ENCODE measurements at regions not wholly inside any gene's neighbourhood (a gene's known extent, or its start where the extent isn't known, plus 50 kb on each side); places are given as distances from the start of the nearest gene placed in this dataset.

DNA sequence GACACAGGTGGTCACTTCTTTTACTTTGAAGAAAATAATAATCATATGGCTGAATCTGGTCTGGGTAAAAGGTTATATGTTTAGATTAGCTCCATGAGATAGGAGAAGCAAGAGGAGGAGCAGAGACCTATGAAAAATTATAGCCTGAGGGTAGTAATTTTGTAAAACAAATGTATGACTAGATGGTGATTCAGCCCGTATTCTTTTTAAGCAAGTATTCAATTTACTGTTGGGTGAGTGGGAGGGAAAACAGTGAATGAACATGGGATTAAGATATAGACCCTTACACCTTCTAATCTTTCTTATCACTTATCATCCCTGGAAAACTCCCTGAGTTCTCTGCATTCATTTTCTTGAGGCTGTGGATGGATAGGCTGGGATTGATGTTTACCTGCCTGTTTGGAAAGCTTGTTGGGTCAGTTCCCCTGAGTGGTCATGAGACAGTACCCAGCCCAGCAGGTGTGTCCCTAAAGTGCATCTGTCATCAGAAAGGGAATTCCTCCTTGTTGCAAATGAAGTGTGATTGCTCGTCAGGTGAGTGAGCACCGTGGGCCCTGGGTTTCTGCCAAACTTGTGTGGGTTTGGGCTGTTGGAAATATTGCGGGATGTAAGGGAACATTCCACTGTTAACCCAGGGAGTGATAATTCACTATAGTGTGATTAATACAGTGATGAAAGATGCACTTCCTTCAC is 101.2 kb upstream of the GDNF start:
- CTCF ChIA-PET: no interaction called here
- DNase-seq (ENCODE audit: low spot score): no peak
- TF ChIP-seq, protein P1, sequence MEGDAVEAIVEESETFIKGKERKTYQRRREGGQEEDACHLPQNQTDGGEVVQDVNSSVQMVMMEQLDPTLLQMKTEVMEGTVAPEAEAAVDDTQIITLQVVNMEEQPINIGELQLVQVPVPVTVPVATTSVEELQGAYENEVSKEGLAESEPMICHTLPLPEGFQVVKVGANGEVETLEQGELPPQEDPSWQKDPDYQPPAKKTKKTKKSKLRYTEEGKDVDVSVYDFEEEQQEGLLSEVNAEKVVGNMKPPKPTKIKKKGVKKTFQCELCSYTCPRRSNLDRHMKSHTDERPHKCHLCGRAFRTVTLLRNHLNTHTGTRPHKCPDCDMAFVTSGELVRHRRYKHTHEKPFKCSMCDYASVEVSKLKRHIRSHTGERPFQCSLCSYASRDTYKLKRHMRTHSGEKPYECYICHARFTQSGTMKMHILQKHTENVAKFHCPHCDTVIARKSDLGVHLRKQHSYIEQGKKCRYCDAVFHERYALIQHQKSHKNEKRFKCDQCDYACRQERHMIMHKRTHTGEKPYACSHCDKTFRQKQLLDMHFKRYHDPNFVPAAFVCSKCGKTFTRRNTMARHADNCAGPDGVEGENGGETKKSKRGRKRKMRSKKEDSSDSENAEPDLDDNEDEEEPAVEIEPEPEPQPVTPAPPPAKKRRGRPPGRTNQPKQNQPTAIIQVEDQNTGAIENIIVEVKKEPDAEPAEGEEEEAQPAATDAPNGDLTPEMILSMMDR (conservative IDR thresholded peaks at IDR 0.05; ENCODE audit: low read depth, low read length): no peak
- TF ChIP-seq EZH2 (IDR thresholded peaks at IDR 0.05; ENCODE audit: borderline replicate concordance, low read depth, low read length, poor library complexity, severe bottlenecking): no peak
- Histone ChIP-seq H3K27ac (ENCODE audit: low read depth, low read length, poor library complexity, severe bottlenecking) (no peak overlapping the region), H3K4me3 (ENCODE audit: low read depth, low read length, poor library complexity, severe bottlenecking) (no peak overlapping the region), H3K27me3 (replicated peaks; ENCODE audit: insufficient read depth, low read depth, low read length, poor library complexity) (no peaks in the 10 kb centered on the region), H3K9me3 (ENCODE audit: low read depth, low read length, poor library complexity, severe bottlenecking) (no peaks in the 10 kb centered on the region), H3K36me3 (ENCODE audit: insufficient read depth, low read length, poor library complexity, severe bottlenecking) (no peaks in the 10 kb centered on the region), H3K4me1 (ENCODE audit: insufficient read depth, low read length, poor library complexity, severe bottlenecking) (no peaks in the 10 kb centered on the region)
- intact Hi-C loops (cut with micrococcal nuclease; ENCODE audit: unreplicated experiment): no loop called here
- POLR2A ChIA-PET (ENCODE audit: low non-redundant PET): no interaction called here
- BruUV-seq (replicated peaks): no TSS peak

DNA sequence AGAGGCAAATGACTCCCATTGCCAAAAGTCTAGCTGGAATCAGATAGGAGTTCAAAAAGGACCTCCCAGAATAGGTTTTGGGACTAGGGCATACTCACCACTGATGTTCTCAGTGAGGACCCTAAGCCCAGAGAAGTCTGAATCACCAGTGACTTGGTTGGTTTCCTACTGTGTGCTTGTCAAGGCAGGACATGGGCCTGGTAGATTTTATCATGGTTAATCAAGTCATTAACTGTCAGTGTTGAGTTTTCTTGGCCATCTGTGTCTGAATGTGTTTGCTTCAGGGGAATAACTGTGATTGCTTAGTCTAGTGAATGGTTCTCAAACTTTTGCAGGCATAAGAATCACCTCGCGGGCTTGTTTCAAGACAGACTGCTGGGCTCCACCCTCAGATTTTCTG is 99.0 kb upstream of the GDNF start:
- no peaks in the 10 kb centered on the region for H3K27me3 ChIP-seq (replicated peaks; ENCODE audit: insufficient read depth, low read depth, low read length, poor library complexity)
- ChIA-PET POLR2A (ENCODE audit: low non-redundant PET) (no interaction called here), CTCF (no interaction called here)
- intact Hi-C loops (cut with micrococcal nuclease; ENCODE audit: unreplicated experiment): no loop called here
- H3K27ac ChIP-seq (ENCODE audit: low read depth, low read length, poor library complexity, severe bottlenecking): no peak overlapping the region
- H3K4me3 ChIP-seq (ENCODE audit: low read depth, low read length, poor library complexity, severe bottlenecking): no peak overlapping the region
- no peaks in the 10 kb centered on the region for H3K9me3 ChIP-seq (ENCODE audit: low read depth, low read length, poor library complexity, severe bottlenecking)
- DNase-seq (ENCODE audit: low spot score): no peak
- no peaks in the 10 kb centered on the region for H3K4me1 ChIP-seq (ENCODE audit: insufficient read depth, low read length, poor library complexity, severe bottlenecking)
- TF ChIP-seq EZH2 (IDR thresholded peaks at IDR 0.05; ENCODE audit: borderline replicate concordance, low read depth, low read length, poor library complexity, severe bottlenecking): no peak
- TF ChIP-seq, protein P1 (conservative IDR thresholded peaks at IDR 0.05; ENCODE audit: low read depth, low read length): no peak
- no peaks in the 10 kb centered on the region for H3K36me3 ChIP-seq (ENCODE audit: insufficient read depth, low read length, poor library complexity, severe bottlenecking)
- BruUV-seq (replicated peaks): no TSS peak

DNA sequence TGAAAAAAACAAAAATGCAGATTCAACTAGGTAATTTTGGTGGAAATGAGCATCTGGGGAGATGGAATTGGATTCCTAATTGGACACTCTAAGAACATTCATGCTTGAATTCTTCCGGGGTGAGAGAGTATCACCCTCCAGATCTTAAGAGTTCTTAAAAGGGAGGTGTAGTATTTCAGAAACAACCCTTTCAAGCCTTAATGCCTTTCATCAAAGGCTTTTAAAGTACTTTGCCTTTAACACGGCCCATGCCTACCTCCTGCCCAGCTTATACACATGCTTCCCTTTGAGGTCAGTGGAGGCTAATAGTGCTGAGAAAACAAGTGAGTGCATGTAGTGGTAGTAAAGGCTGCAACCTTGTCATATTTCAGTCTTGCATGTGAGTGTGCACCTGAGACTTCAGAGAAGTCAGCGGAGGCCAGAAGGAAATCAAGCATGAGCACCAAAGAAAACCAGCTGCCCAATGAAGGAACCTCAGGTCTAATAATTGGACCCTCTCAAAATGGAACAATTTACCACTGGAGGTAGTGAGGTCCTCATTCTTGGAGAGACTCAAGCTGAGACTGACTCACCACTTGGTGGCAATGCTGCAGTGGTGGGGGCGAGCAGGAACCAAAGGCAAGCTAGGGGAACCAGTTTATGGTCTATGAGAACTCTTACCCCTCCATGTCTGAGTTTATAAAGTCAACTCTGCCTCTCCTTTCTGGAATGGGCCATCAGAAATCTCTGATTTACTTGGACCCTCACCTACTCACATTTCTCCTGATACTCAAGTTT is 98.4 kb upstream of the GDNF start:
- intact Hi-C loops (cut with micrococcal nuclease; ENCODE audit: unreplicated experiment): no loop called here

More for the DNA sequence above, 98.4 kb upstream of the GDNF start:
- Histone ChIP-seq H3K4me3 (ENCODE audit: low read depth, low read length, poor library complexity, severe bottlenecking) (no peak overlapping the region), H3K27ac (ENCODE audit: low read depth, low read length, poor library complexity, severe bottlenecking) (no peak overlapping the region), H3K36me3 (ENCODE audit: insufficient read depth, low read length, poor library complexity, severe bottlenecking) (no peaks in the 10 kb centered on the region), H3K27me3 (replicated peaks; ENCODE audit: insufficient read depth, low read depth, low read length, poor library complexity) (no peaks in the 10 kb centered on the region), H3K4me1 (ENCODE audit: insufficient read depth, low read length, poor library complexity, severe bottlenecking) (no peaks in the 10 kb centered on the region), H3K9me3 (ENCODE audit: low read depth, low read length, poor library complexity, severe bottlenecking) (no peaks in the 10 kb centered on the region)
- no peak for TF ChIP-seq EZH2 (IDR thresholded peaks at IDR 0.05; ENCODE audit: borderline replicate concordance, low read depth, low read length, poor library complexity, severe bottlenecking)
- TF ChIP-seq, protein P1 (conservative IDR thresholded peaks at IDR 0.05; ENCODE audit: low read depth, low read length): no peak
- CTCF ChIA-PET: no interaction called here
- DNase-seq (ENCODE audit: low spot score): no peak
- POLR2A ChIA-PET (ENCODE audit: low non-redundant PET): no interaction called here
- BruUV-seq (replicated peaks): no TSS peak
